ENCODE measurements at regions not wholly inside any gene's neighbourhood (a gene's known extent, or its start where the extent isn't known, plus 50 kb on each side); places are given as distances from the start of the nearest gene placed in this dataset.

GRCh38 chr7:10282909-10283308 is 690.8 kb upstream of the PHF14 start:
- TF ChIP-seq POLR2AphosphoS5 (IDR thresholded peaks at IDR 0.05; ENCODE audit: low read depth, low read length) (no peak), SIN3A (IDR thresholded peaks at IDR 0.05; ENCODE audit: borderline replicate concordance, insufficient read depth, low read length) (no peak)

- TF ChIP-seq FOXP2 (optimal IDR thresholded peaks at IDR 0.05; ENCODE audit: borderline replicate concordance, extremely low read depth, extremely low read length, insufficient read depth): no peak
- no peak for TF ChIP-seq REST (IDR thresholded peaks at IDR 0.05; ENCODE audit: insufficient read depth in 1 of 2, low read depth in 2 of 2, low read length in 2 of 2)
- no peak for TF ChIP-seq TAF1 (IDR thresholded peaks at IDR 0.05; ENCODE audit: borderline replicate concordance, insufficient read depth, low read length)
- no peak for TF ChIP-seq SIN3A (IDR thresholded peaks at IDR 0.05; ENCODE audit: borderline replicate concordance, insufficient read depth, low read length)
- TF ChIP-seq POLR2AphosphoS5 (IDR thresholded peaks at IDR 0.05; ENCODE audit: low read depth, low read length): no peak
Measured at GRCh38 chr7:10284001-10284400, 689.7 kb upstream of the PHF14 start.

GRCh38 chr7:10299384-10299783 is 674.3 kb upstream of the PHF14 start:
- no peak for TF ChIP-seq SIN3A (IDR thresholded peaks at IDR 0.05; ENCODE audit: borderline replicate concordance, insufficient read depth, low read length)
- no peak for TF ChIP-seq POLR2AphosphoS5 (IDR thresholded peaks at IDR 0.05; ENCODE audit: low read depth, low read length)
- no peak for TF ChIP-seq FOXP2 (optimal IDR thresholded peaks at IDR 0.05; ENCODE audit: borderline replicate concordance, extremely low read depth, extremely low read length, insufficient read depth)
- no peak for TF ChIP-seq REST (IDR thresholded peaks at IDR 0.05; ENCODE audit: insufficient read depth in 1 of 2, low read depth in 2 of 2, low read length in 2 of 2)
- TF ChIP-seq TAF1 (IDR thresholded peaks at IDR 0.05; ENCODE audit: borderline replicate concordance, insufficient read depth, low read length): no peak

GRCh38 chr7:10300577-10300976 is 673.1 kb upstream of the PHF14 start:
- TF ChIP-seq TAF1 (IDR thresholded peaks at IDR 0.05; ENCODE audit: borderline replicate concordance, insufficient read depth, low read length) (no peak), FOXP2 (optimal IDR thresholded peaks at IDR 0.05; ENCODE audit: borderline replicate concordance, extremely low read depth, extremely low read length, insufficient read depth) (no peak), SIN3A (IDR thresholded peaks at IDR 0.05; ENCODE audit: borderline replicate concordance, insufficient read depth, low read length) (no peak), POLR2AphosphoS5 (IDR thresholded peaks at IDR 0.05; ENCODE audit: low read depth, low read length) (no peak), REST (IDR thresholded peaks at IDR 0.05; ENCODE audit: insufficient read depth in 1 of 2, low read depth in 2 of 2, low read length in 2 of 2) (no peak)

GRCh38 chr7:10308276-10308675 is 665.4 kb upstream of the PHF14 start:
- TF ChIP-seq FOXP2 (optimal IDR thresholded peaks at IDR 0.05; ENCODE audit: borderline replicate concordance, extremely low read depth, extremely low read length, insufficient read depth) (no peak), REST (IDR thresholded peaks at IDR 0.05; ENCODE audit: insufficient read depth in 1 of 2, low read depth in 2 of 2, low read length in 2 of 2) (no peak), POLR2AphosphoS5 (IDR thresholded peaks at IDR 0.05; ENCODE audit: low read depth, low read length) (no peak), SIN3A (IDR thresholded peaks at IDR 0.05; ENCODE audit: borderline replicate concordance, insufficient read depth, low read length) (no peak), TAF1 (IDR thresholded peaks at IDR 0.05; ENCODE audit: borderline replicate concordance, insufficient read depth, low read length) (no peak)

Data from PFSK-1 (cell line).